ENCODE measurements at regions not wholly inside any gene's neighbourhood (a gene's known extent, or its start where the extent isn't known, plus 50 kb on each side); places are given as distances from the start of the nearest gene placed in this dataset.

- Histone ChIP-seq H3K36me3 (ENCODE audit: control insufficient read depth, insufficient read depth, low read length) (no peaks in the 10 kb centered on the region), H3K27ac (no peak overlapping the region), H3K4me2 (ENCODE audit: low read length) (no peak overlapping the region), H2AFZ (no peak overlapping the region), H3K4me3 (ENCODE audit: low read depth, low read length) (no peak overlapping the region), H3K9ac (no peak overlapping the region), H3K9me3 (ENCODE audit: control insufficient read depth, low read length) (no peaks in the 10 kb centered on the region), H3K27me3 (ENCODE audit: control insufficient read depth, insufficient read depth, low read length) (no peaks in the 10 kb centered on the region), H3K79me2 (no peaks in the 10 kb centered on the region), H3K4me1 (no peaks in the 10 kb centered on the region)
- TF ChIP-seq CTCF (IDR thresholded peaks at IDR 0.05) = no peak
Observed at GRCh38 chr11:26228778-26229177, 103.2 kb upstream of the ANO3 start.

- no peaks in the 10 kb centered on the region for H3K79me2 ChIP-seq
- H3K4me1 ChIP-seq = no peaks in the 10 kb centered on the region
- H3K27ac ChIP-seq = no peak overlapping the region
- no peak overlapping the region for H3K9ac ChIP-seq
- no peak overlapping the region for H2AFZ ChIP-seq
- no peak overlapping the region for H3K4me2 ChIP-seq (ENCODE audit: low read length)
- TF ChIP-seq CTCF (IDR thresholded peaks at IDR 0.05) = no peak
- no peaks in the 10 kb centered on the region for H3K36me3 ChIP-seq (ENCODE audit: control insufficient read depth, insufficient read depth, low read length)
- H3K27me3 ChIP-seq (ENCODE audit: control insufficient read depth, insufficient read depth, low read length) = no peaks in the 10 kb centered on the region
- H3K4me3 ChIP-seq (ENCODE audit: low read depth, low read length) = no peak overlapping the region
- no peaks in the 10 kb centered on the region for H3K9me3 ChIP-seq (ENCODE audit: control insufficient read depth, low read length)
Observed at GRCh38 chr11:26229257-26229656, 102.7 kb upstream of the ANO3 start.

- no peak overlapping the region for H3K27ac ChIP-seq
- H2AFZ ChIP-seq = no peak overlapping the region
- H3K4me2 ChIP-seq (ENCODE audit: low read length) = no peak overlapping the region
- TF ChIP-seq CTCF (IDR thresholded peaks at IDR 0.05) = no peak
- no peaks in the 10 kb centered on the region for H3K4me1 ChIP-seq
- H3K4me3 ChIP-seq (ENCODE audit: low read depth, low read length) = no peak overlapping the region
- H3K9ac ChIP-seq = no peak overlapping the region
- no peaks in the 10 kb centered on the region for H3K79me2 ChIP-seq
- no peaks in the 10 kb centered on the region for H3K36me3 ChIP-seq (ENCODE audit: control insufficient read depth, insufficient read depth, low read length)
- H3K27me3 ChIP-seq (ENCODE audit: control insufficient read depth, insufficient read depth, low read length) = no peaks in the 10 kb centered on the region
- H3K9me3 ChIP-seq (ENCODE audit: control insufficient read depth, low read length) = no peaks in the 10 kb centered on the region
Observed at GRCh38 chr11:26229981-26230380, 101.9 kb upstream of the ANO3 start.

GRCh38 chr11:26231252-26231661, 100.7 kb upstream of the ANO3 start:
- Histone ChIP-seq H3K4me2 (ENCODE audit: low read length) (no peak overlapping the region), H3K4me1 (no peaks in the 10 kb centered on the region), H3K9ac (no peak overlapping the region), H3K27me3 (ENCODE audit: control insufficient read depth, insufficient read depth, low read length) (no peaks in the 10 kb centered on the region), H2AFZ (no peak overlapping the region), H3K79me2 (no peaks in the 10 kb centered on the region), H3K36me3 (ENCODE audit: control insufficient read depth, insufficient read depth, low read length) (no peaks in the 10 kb centered on the region), H3K9me3 (ENCODE audit: control insufficient read depth, low read length) (no peaks in the 10 kb centered on the region), H3K27ac (no peak overlapping the region), H3K4me3 (ENCODE audit: low read depth, low read length) (no peak overlapping the region)
- TF ChIP-seq CTCF (IDR thresholded peaks at IDR 0.05) = no peak

- H3K36me3 ChIP-seq (ENCODE audit: control insufficient read depth, insufficient read depth, low read length) = no peaks in the 10 kb centered on the region
- no peak overlapping the region for H2AFZ ChIP-seq
- H3K27ac ChIP-seq = no peak overlapping the region
- H3K79me2 ChIP-seq = no peaks in the 10 kb centered on the region
- TF ChIP-seq CTCF (IDR thresholded peaks at IDR 0.05) = no peak
- no peaks in the 10 kb centered on the region for H3K4me1 ChIP-seq
- H3K4me2 ChIP-seq (ENCODE audit: low read length) = no peak overlapping the region
- H3K9me3 ChIP-seq (ENCODE audit: control insufficient read depth, low read length) = no peaks in the 10 kb centered on the region
- no peak overlapping the region for H3K4me3 ChIP-seq (ENCODE audit: low read depth, low read length)
- no peak overlapping the region for H3K9ac ChIP-seq
- no peaks in the 10 kb centered on the region for H3K27me3 ChIP-seq (ENCODE audit: control insufficient read depth, insufficient read depth, low read length)
Observed at GRCh38 chr11:26234451-26234850, 97.5 kb upstream of the ANO3 start.
